SK-N-SH (cell line): ENCODE measurements at regions not wholly inside any gene's neighbourhood (a gene's known extent, or its start where the extent isn't known, plus 50 kb on each side); places are given as distances from the start of the nearest gene placed in this dataset.
A peak's percentile ranks its signal among the peaks of the same experiment; 100 is the strongest.

Experiments used
- CTCF ChIA-PET: fragments of 300-600, 350-600 bp; formaldehyde crosslinking; extraction: SDS; loops from one replicate; lab custom pipeline; 2021; lab: Yijun Ruan, JAX
- POLR2A ChIA-PET: fragments of 350-600 bp; sonication (Branson Sonifier 250); formaldehyde crosslinking; extraction: SDS; loops from one replicate; lab custom pipeline; 2020; ENCODE audit warnings: antibody characterized with exemption, inconsistent platforms; lab: Yijun Ruan, JAX
- DNase-seq: peaks from one replicate; pipeline ENCODE4 v3.0.0; 2012
- H2AFZ ChIP-seq: fragments of 200-600 bp; sonication (generic); 2 replicates; pipeline ENCODE4 v1.8.1; 2016; ENCODE audit warnings: antibody characterized with exemption, mild to moderate bottlenecking, low read depth
- H3F3A ChIP-seq: fragments of 200-600 bp; sonication (generic); replicated peaks from 2 replicates; pipeline ENCODE3; 2016; ENCODE audit warnings: antibody characterized with exemption, mild to moderate bottlenecking; ENCODE audit not compliant: insufficient read depth
- H3K27ac ChIP-seq, 2 experiments: fragments of 200-500 bp in 1 of 2; fragments of 200-600 bp in 1 of 2; sonication (Bioruptor generic) in 1 of 2; sonication (generic), shearing (Covaris generic) in 1 of 2; 2 replicates each; pipeline versions ENCODE4 v1.5.1 to v1.6.1; 2014 to 2016; ENCODE audit warnings: low read depth in 2 of 2, inconsistent platforms in 1 of 2, low read length in 1 of 2, mild to moderate bottlenecking in 1 of 2, mixed read lengths in 1 of 2
- H3K27me3 ChIP-seq: fragments of 200-600 bp; sonication (generic), shearing (Covaris generic); 2 replicates; pipeline ENCODE4 v1.6.1; 2016; ENCODE audit warnings: mixed run types; ENCODE audit not compliant: insufficient read depth
- H3K36me3 ChIP-seq, 2 experiments: fragments of 200-500 bp in 1 of 2; fragments of 200-600 bp in 1 of 2; sonication (Bioruptor generic) in 1 of 2; sonication (generic) in 1 of 2; replicated peaks in 1 of 2; 2 replicates each; pipeline versions ENCODE3 to v1.5.1; 2014 to 2016; ENCODE audit warnings: low read length in 1 of 2, mild to moderate bottlenecking in 1 of 2; ENCODE audit not compliant: insufficient read depth in 2 of 2, control insufficient read depth in 1 of 2
- H3K4me1 ChIP-seq, 2 experiments: fragments of 200-500 bp in 1 of 2; fragments of 200-600 bp in 1 of 2; sonication (Bioruptor generic) in 1 of 2; sonication (generic), shearing (Covaris generic) in 1 of 2; 2 replicates each; pipeline versions ENCODE4 v1.5.1 to v1.6.1; 2014 to 2016; ENCODE audit warnings: low read depth in 1 of 2, low read length in 1 of 2, mixed run types in 1 of 2; ENCODE audit not compliant: insufficient read depth in 2 of 2, control insufficient read depth in 1 of 2
- H3K4me2 ChIP-seq: fragments of 200-600 bp; sonication (generic), shearing (Covaris generic); 2 replicates; pipeline ENCODE4 v1.6.1; 2017; ENCODE audit warnings: mixed run types
- H3K4me3 ChIP-seq, 2 experiments: fragments of 200-500 bp in 1 of 2; fragments of 200-600 bp in 1 of 2; sonication (Bioruptor generic) in 1 of 2; sonication (generic), shearing (Covaris generic) in 1 of 2; 2 replicates each; pipeline versions ENCODE4 v1.5.1 to v1.8.1; 2014 to 2016; ENCODE audit warnings: low read depth in 2 of 2, inconsistent platforms in 1 of 2, low read length in 1 of 2, mild to moderate bottlenecking in 1 of 2, mixed read lengths in 1 of 2, moderate library complexity in 1 of 2
- H3K79me2 ChIP-seq: fragments of 200-600 bp; sonication (generic); 2 replicates; pipeline ENCODE4 v1.8.1; 2017; ENCODE audit warnings: mild to moderate bottlenecking; ENCODE audit not compliant: insufficient read depth
- H3K9ac ChIP-seq: fragments of 200-600 bp; sonication (generic); 2 replicates; pipeline ENCODE4 v1.6.1; 2017; ENCODE audit warnings: mixed run types
- H3K9me2 ChIP-seq: fragments of 200-600 bp; sonication (generic); 2 replicates; pipeline ENCODE4 v1.6.1; 2017; ENCODE audit warnings: mixed run types
- H3K9me3 ChIP-seq: fragments of 200-600 bp; sonication (generic); 2 replicates; pipeline ENCODE4 v1.6.1; 2017; ENCODE audit warnings: mixed run types, mild to moderate bottlenecking, moderate library complexity
- H4K20me1 ChIP-seq: fragments of 200-600 bp; sonication (generic); 2 replicates; pipeline ENCODE4 v1.6.1; 2017; ENCODE audit warnings: mild to moderate bottlenecking, mixed run types; ENCODE audit not compliant: insufficient read depth
- CHD2 ChIP-seq: fragments of 150-350 bp; IDR thresholded peaks from 2 replicates; pipeline ENCODE4 v1.6.1; 2018; ENCODE audit warnings: low read length; ENCODE audit not compliant: partially characterized antibody
- MAX ChIP-seq: IDR thresholded peaks from 2 replicates; pipeline ENCODE4 v1.4.0; 2012; ENCODE audit warnings: low read depth
- SIN3A ChIP-seq: IDR thresholded peaks from 2 replicates; pipeline ENCODE4 v1.6.1; 2012; ENCODE audit warnings: low read depth, mild to moderate bottlenecking, low read length, moderate library complexity, borderline replicate concordance
- TCF12 ChIP-seq: IDR thresholded peaks from 2 replicates; pipeline ENCODE4 v1.4.0; 2012
- USF2 ChIP-seq: fragments of 150-350 bp; IDR thresholded peaks from 2 replicates; pipeline ENCODE4 v1.6.1; 2017; ENCODE audit warnings: antibody characterized with exemption, low read length, low read depth, borderline replicate concordance
- WGBS: methylation state at CpG from one replicate; pipeline ENCODE4 v1.1.6; 2017; ENCODE audit warnings: low lambda C conversion rate; 5-methylcytosine and 5-hydroxymethylcytosine counted together

GRCh38 chr15:62934236-62934971 is 108.1 kb upstream of the TPM1 start (continued):
- TF ChIP-seq TCF12 (peak; percentile 98), MAX (0 out of 2 replicates have a peak, but pooled peaks have one; percentile 40), CHD2 (peak; percentile 13)

DNA sequence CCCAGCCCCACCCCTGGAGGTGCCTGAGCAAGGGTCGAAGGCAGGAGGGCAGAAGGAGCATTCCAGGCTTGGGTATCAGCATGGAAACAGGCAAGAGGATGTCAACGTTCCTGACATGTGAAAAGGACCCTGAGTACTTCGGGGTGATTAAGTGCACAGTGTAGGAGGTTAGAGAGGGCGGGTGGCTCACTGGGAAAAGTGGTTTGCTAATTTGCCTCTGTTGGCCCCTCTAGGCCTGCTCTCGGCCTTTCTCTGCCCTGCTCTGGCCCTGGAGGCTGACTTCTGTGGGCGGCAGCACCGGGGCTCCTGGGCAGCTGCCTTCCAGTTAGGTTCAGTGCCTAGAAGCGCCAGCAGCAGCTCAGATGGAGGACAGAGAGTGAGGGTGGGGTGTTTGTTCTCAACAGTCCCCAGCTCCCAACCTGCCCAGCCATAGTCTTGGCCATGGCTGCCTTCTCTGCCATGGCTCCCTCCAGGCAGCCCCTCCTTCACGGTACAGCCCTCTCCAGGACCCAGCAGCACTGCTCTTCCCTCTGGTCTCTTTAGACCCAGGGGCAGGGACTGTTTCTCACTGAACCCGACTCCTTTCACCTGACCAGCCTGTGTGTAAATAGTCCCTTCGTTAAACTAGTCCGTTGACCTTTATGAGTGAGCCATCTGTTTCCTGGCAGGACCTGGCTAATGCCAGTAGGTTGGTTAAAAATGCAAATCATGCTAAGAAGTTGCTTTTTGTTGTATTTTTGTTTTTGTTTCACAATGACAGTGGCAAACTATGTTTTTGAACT is 107.1 kb upstream of the TPM1 start:
- POLR2A ChIA-PET, result no interaction called here
- TF ChIP-seq USF2, result no peak
- peak; percentile 47; the same call in 1 of the 2 replicates for TF ChIP-seq TCF12

GRCh38 chr15:62938825-62939224 is 103.7 kb upstream of the TPM1 start:
- DNase-seq, result no peak
- Histone ChIP-seq H3K27ac (no peak overlapping the region), H3K4me1 (peaks cover 37 to 46% of the 10 kb centered on the region in 2 experiments), H3F3A (peaks cover 56% of the 10 kb centered on the region), H3K36me3 (no peaks in the 10 kb centered on the region), H4K20me1 (no peaks in the 10 kb centered on the region), H3K9ac (no peak overlapping the region), H3K79me2 (no peaks in the 10 kb centered on the region), H2AFZ (no peak overlapping the region), H3K9me3 (no peaks in the 10 kb centered on the region)
- ChIA-PET POLR2A (no interaction called here), CTCF (interaction anchor here (1.4 to 1.8 kb wide), 2 partner anchors 10 to 157 kb away, joined by 3 to 6 read pairs; no protein-coding TSS in a partner anchor)
- WGBS, result 97% methylated on average over 3 of the region's 3 CpGs
- no peak for TF ChIP-seq SIN3A
- TF ChIP-seq, all 33 proteins: peak for 0
- H3K4me2 ChIP-seq, result no peak overlapping the region
- H3K27me3 ChIP-seq, result no peaks in the 10 kb centered on the region
- no peak overlapping the region for H3K4me3 ChIP-seq
- no peaks in the 10 kb centered on the region for H3K9me2 ChIP-seq

More for the DNA sequence above, 107.1 kb upstream of the TPM1 start:
- Histone ChIP-seq H4K20me1 (no peaks in the 10 kb centered on the region), H3K27ac (peak overlapping the region; percentile 94 to 95), H3K4me2 (peak overlapping the region; percentile 70), H3K9me2 (no peaks in the 10 kb centered on the region), H2AFZ (peak overlapping the region; percentile 39; the same call in 1 of the 2 replicates), H3K4me3 (no peak overlapping the region), H3K79me2 (peaks cover 6% of the 10 kb centered on the region; the same call in 1 of the 2 replicates), H3K9me3 (no peaks in the 10 kb centered on the region), H3K4me1 (peaks cover 30 to 48% of the 10 kb centered on the region in 2 experiments), H3K9ac (peak overlapping the region; percentile 61; the same call in 1 of the 2 replicates), H3K27me3 (no peaks in the 10 kb centered on the region), H3F3A (peaks cover 58% of the 10 kb centered on the region), H3K36me3 (no peaks in the 10 kb centered on the region)
- 67% methylated on average over 8 of the region's 12 CpGs for WGBS
- DNase-seq, result peak; percentile 33
- CTCF ChIA-PET, result interaction anchor here (1.2 to 1.4 kb wide), 3 partner anchors 112 to 150 kb away, joined by 3 read pairs; no protein-coding TSS in a partner anchor
